IPS DF 6.9 (cell line): ENCODE measurements at regions not wholly inside any gene's neighbourhood (a gene's known extent, or its start where the extent isn't known, plus 50 kb on each side); places are given as distances from the start of the nearest gene placed in this dataset.

Experiments
- DNase-seq: peaks from one replicate; pipeline ENCODE4 v3.0.0-alpha.2; 2013; ENCODE audit warnings: low read depth, low spot score
- H3K27ac ChIP-seq: one replicate; pipeline ENCODE4 v1.5.1; 2013; ENCODE audit warnings: low read length, control low read depth
- H3K27me3 ChIP-seq: 2 replicates; pipeline ENCODE4 v1.6.1; 2013; ENCODE audit warnings: mild to moderate bottlenecking, low read length; ENCODE audit not compliant: control insufficient read depth, insufficient read depth
- H3K36me3 ChIP-seq: 2 replicates; pipeline ENCODE4 v1.6.1; 2013; ENCODE audit warnings: low read length; ENCODE audit not compliant: control insufficient read depth, insufficient read depth
- H3K4me1 ChIP-seq: 2 replicates; pipeline ENCODE4 v1.6.1; 2013; ENCODE audit warnings: low read length; ENCODE audit not compliant: control insufficient read depth, insufficient read depth
- H3K4me3 ChIP-seq: 2 replicates; pipeline ENCODE4 v1.5.1; 2013; ENCODE audit warnings: mild to moderate bottlenecking, low read length
- H3K9me3 ChIP-seq: 2 replicates; pipeline ENCODE4 v1.6.1; 2013; ENCODE audit warnings: low read length, inconsistent platforms; ENCODE audit not compliant: control insufficient read depth, insufficient read depth
- WGBS: extraction: QIAGEN DNeasy Blood & Tissue Kit; methylation state at CpG from one replicate; pipeline ENCODE4 v1.1.7; 2013; ENCODE audit warnings: mixed read lengths, missing lambda C conversion rate; ENCODE audit not compliant: insufficient read length, insufficient coverage; 5-methylcytosine and 5-hydroxymethylcytosine counted together

DNA sequence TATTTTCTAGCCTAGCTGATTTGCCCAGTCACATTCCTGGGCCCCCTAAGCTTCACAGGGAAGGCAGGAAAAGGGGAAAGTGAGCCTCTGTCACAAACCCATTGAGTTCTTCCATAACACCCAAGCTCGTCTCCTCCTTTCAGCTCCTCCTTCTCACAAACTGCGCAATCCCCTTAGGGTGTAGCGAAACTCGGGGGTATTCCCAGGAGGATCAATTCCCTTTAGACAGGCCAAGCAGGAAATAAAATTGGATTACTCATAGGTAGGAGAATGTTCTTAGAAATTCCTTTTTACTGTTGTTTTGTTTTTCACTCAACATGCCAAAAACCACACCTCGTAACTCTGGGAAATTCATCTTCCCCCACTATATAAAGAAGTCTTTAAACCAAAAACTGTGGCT, 139.3 kb downstream of the IRS2 start:
- H3K9me3 ChIP-seq = no peaks in the 10 kb centered on the region
- no peaks in the 10 kb centered on the region for H3K4me1 ChIP-seq
- no peaks in the 10 kb centered on the region for H3K27me3 ChIP-seq
- no peak overlapping the region for H3K4me3 ChIP-seq
- H3K36me3 ChIP-seq = no peaks in the 10 kb centered on the region
- H3K27ac ChIP-seq = no peak overlapping the region
- no CpG with 5 or more reads among the region's 5 CpGs for WGBS
- no peak for DNase-seq

DNA sequence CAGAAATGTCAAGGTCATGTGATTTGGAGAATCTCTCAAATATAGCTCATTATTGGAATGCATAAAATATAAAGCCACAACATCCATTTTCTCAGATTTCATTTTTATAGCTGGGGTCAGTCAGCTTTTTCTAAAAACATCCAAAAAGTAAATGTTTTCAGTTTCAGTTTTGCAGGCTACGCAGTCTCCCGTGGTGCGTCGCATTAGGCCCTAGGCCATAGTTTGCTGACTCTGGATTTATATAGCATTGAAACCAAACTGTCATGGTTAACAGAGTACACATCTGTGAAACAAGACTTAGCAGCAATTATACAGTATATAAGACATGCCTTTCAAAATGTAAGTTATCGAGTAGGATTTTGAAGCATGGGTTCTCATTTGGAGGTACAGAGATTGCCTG, 140.0 kb downstream of the IRS2 start:
- Histone ChIP-seq H3K4me3 (no peak overlapping the region), H3K27me3 (no peaks in the 10 kb centered on the region), H3K9me3 (no peaks in the 10 kb centered on the region), H3K4me1 (no peaks in the 10 kb centered on the region), H3K36me3 (no peaks in the 10 kb centered on the region), H3K27ac (no peak overlapping the region)
- no peak for DNase-seq
- WGBS = no CpG with 5 or more reads among the region's 5 CpGs

DNA sequence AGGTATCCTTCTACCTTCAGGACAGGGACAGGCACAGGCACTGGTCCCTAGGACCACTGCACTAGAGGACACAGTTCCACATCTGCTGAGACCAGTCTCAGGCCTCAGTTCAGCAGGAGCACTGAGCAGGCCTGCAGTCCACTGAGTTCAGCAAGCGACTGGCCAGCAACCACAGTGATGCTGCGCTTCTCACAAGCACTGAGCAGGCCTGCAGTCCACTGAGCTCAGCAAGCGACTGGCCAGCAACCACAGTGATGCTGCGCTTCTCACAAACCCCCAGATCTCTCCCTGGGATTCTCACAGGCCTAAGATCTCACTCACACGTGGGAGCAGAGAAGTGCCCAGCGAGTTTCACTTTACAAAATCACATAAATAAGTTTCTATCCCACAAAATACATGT, 140.6 kb downstream of the IRS2 start:
- no peaks in the 10 kb centered on the region for H3K36me3 ChIP-seq
- H3K4me1 ChIP-seq = no peaks in the 10 kb centered on the region
- H3K9me3 ChIP-seq = no peaks in the 10 kb centered on the region; the same call in 1 of the 2 replicates
- no peak overlapping the region for H3K4me3 ChIP-seq
- H3K27ac ChIP-seq = no peak overlapping the region
- DNase-seq = no peak
- no peaks in the 10 kb centered on the region for H3K27me3 ChIP-seq
- WGBS = no CpG with 5 or more reads among the region's 6 CpGs

GRCh38 chr13:109644956-109645355, 141.4 kb downstream of the IRS2 start:
- Histone ChIP-seq H3K36me3 (no peaks in the 10 kb centered on the region), H3K9me3 (no peaks in the 10 kb centered on the region; the same call in 1 of the 2 replicates), H3K27me3 (no peaks in the 10 kb centered on the region), H3K4me3 (no peak overlapping the region), H3K4me1 (no peaks in the 10 kb centered on the region), H3K27ac (no peak overlapping the region)
- DNase-seq = no peak
- no CpG with 5 or more reads among the region's 4 CpGs for WGBS

- Histone ChIP-seq H3K36me3 (0 out of 2 replicates have a peak, but pooled peaks cover 1% of the 10 kb centered on the region), H3K4me3 (no peak overlapping the region), H3K27ac (no peak overlapping the region), H3K27me3 (no peaks in the 10 kb centered on the region), H3K4me1 (no peaks in the 10 kb centered on the region), H3K9me3 (peaks cover under 1% of the 10 kb centered on the region; the same call in 1 of the 2 replicates)
- WGBS = no CpG with 5 or more reads among the region's 4 CpGs
- no peak for DNase-seq
Observed at GRCh38 chr13:109644069-109644750, 142.2 kb downstream of the IRS2 start.

DNA sequence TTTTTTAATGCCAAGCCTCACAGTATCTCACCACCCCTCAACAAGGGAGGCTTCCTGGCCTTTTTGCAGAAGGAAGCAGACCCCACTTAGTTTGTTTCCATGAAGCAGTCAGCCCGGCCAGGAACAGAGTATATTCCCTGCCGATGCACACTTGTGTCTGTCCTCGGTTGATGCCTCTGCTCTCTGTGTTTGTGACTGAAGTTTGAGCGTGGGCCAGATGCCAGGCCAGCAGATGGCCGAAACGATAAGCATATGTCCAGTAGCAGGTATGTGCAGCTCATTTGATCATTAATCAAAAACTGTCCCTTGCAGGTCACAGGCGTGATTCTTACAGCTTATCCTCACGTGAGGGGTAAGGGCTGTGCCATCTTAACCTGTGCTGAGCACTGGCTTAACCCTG, 144.0 kb downstream of the IRS2 start:
- Histone ChIP-seq H3K27ac (no peak overlapping the region), H3K36me3 (0 out of 2 replicates have a peak, but pooled peaks cover 3% of the 10 kb centered on the region), H3K9me3 (peaks cover 1% of the 10 kb centered on the region; the same call in 1 of the 2 replicates), H3K27me3 (no peaks in the 10 kb centered on the region), H3K4me1 (no peaks in the 10 kb centered on the region), H3K4me3 (no peak overlapping the region)
- no CpG with 5 or more reads among the region's 8 CpGs for WGBS
- DNase-seq = no peak

GRCh38 chr13:109636736-109637135, 149.6 kb downstream of the IRS2 start:
- no CpG with 5 or more reads among the region's 3 CpGs for WGBS
- Histone ChIP-seq H3K9me3 (peaks cover 1% of the 10 kb centered on the region; the same call in 1 of the 2 replicates), H3K4me1 (no peaks in the 10 kb centered on the region), H3K36me3 (0 out of 2 replicates have a peak, but pooled peaks cover 3% of the 10 kb centered on the region), H3K27ac (no peak overlapping the region), H3K27me3 (no peaks in the 10 kb centered on the region), H3K4me3 (no peak overlapping the region)
- no peak for DNase-seq

GRCh38 chr13:109631069-109631468, 155.3 kb downstream of the IRS2 start:
- no peak for DNase-seq
- Histone ChIP-seq H3K4me3 (no peak overlapping the region), H3K27me3 (no peaks in the 10 kb centered on the region), H3K27ac (no peak overlapping the region), H3K4me1 (no peaks in the 10 kb centered on the region), H3K9me3 (no peaks in the 10 kb centered on the region), H3K36me3 (no peaks in the 10 kb centered on the region)
- no CpG with 5 or more reads among the region's 5 CpGs for WGBS

GRCh38 chr13:109630271-109630670, 156.1 kb downstream of the IRS2 start:
- no peak for DNase-seq
- no peak overlapping the region for H3K4me3 ChIP-seq
- no peaks in the 10 kb centered on the region for H3K4me1 ChIP-seq
- H3K9me3 ChIP-seq = no peaks in the 10 kb centered on the region
- WGBS = no CpG with 5 or more reads among the region's 6 CpGs
- no peaks in the 10 kb centered on the region for H3K36me3 ChIP-seq
- no peaks in the 10 kb centered on the region for H3K27me3 ChIP-seq
- H3K27ac ChIP-seq = no peak overlapping the region

DNA sequence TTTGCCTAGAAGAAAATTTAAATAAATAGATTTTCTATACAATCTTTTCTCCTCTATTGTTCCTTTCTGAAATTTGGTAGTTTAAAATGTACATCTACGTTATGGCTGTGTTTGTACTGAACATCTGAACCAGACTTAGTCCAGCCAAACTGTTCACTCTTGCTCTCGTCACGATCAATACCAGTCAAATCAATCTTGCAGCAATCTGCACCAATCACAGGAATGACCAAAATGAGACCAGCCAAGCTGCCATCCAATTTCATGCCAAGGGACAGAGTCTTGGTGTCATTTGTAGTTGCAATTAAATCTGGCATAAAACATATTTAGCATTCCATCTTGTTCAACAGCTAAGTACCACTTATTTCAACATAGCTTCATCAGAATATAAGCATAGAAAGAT, 156.6 kb downstream of the IRS2 start:
- Histone ChIP-seq H3K4me1 (no peaks in the 10 kb centered on the region), H3K9me3 (no peaks in the 10 kb centered on the region), H3K4me3 (no peak overlapping the region), H3K27me3 (no peaks in the 10 kb centered on the region), H3K27ac (no peak overlapping the region), H3K36me3 (no peaks in the 10 kb centered on the region)
- no peak for DNase-seq
- no CpG with 5 or more reads among the region's 3 CpGs for WGBS

DNA sequence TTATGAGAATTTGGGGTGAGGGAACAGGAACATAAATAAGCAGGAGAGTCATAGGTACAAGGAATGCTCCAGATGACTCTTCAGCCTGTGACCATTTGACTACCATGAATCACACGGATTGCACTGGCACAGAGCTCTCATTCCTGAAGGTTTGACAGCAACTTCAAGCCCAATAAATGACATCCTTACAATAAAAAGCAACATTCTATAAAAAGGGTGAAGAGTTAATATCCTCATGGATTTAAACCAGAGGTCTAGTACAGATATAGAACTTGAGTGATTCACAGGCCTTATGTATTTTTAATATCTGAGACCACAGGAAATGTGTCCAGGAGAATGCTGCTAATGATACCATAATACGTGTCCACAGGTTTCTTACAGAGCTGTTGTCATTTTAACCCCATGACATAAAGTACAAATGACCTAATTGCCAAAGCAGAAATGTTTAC, 158.1 kb downstream of the IRS2 start:
- no peak for DNase-seq
- Histone ChIP-seq H3K27ac (no peak overlapping the region), H3K4me3 (no peak overlapping the region), H3K4me1 (no peaks in the 10 kb centered on the region), H3K27me3 (no peaks in the 10 kb centered on the region), H3K36me3 (no peaks in the 10 kb centered on the region), H3K9me3 (no peaks in the 10 kb centered on the region)
- WGBS = no CpG with 5 or more reads among the region's 2 CpGs
